PC-9 (cell line): ENCODE measurements at regions not wholly inside any gene's neighbourhood (a gene's known extent, or its start where the extent isn't known, plus 50 kb on each side); places are given as distances from the start of the nearest gene placed in this dataset.

ENCODE experiments used
- BruUV-seq: library from RNA; stranded (reverse); fragments of 400-500 nt; replicated peaks from 2 replicates; lab custom pipeline; 2021; lab: Mats Ljungman, UMichigan
- CTCF ChIA-PET: fragments of 300-600 bp; sonication (Branson Sonifier 250); formaldehyde crosslinking; loops from one replicate; lab custom pipeline; 2022; ENCODE audit warnings: antibody characterized with exemption; lab: Charles Lee
- POLR2A ChIA-PET: fragments of 300-600 bp; sonication (Branson Sonifier 250); formaldehyde crosslinking; loops from one replicate; lab custom pipeline; 2022; ENCODE audit warnings: antibody characterized with exemption; ENCODE audit not compliant: unreplicated experiment; lab: Charles Lee
- DNase-seq, 2 experiments: peaks; one replicate each; pipeline versions ENCODE4 v3.0.0 to v3.0.0-alpha.2; 2015 to 2022; ENCODE audit warnings: mixed read lengths in 1 of 2
- H2AFZ ChIP-seq: fragments of 200-600 bp; sonication (generic); 2 replicates; pipeline ENCODE4 v1.8.1; 2017; ENCODE audit warnings: antibody characterized with exemption
- H3F3A ChIP-seq: fragments of 200-600 bp; sonication (generic); 2 replicates; pipeline ENCODE4 v1.8.1; 2017; ENCODE audit warnings: antibody characterized with exemption, mild to moderate bottlenecking, low read depth; ENCODE audit not compliant: insufficient read depth
- H3K27ac ChIP-seq: fragments of 200-600 bp; sonication (generic); 2 replicates; pipeline ENCODE4 v1.6.1; 2016; ENCODE audit warnings: mixed run types
- H3K27me3 ChIP-seq: fragments of 200-600 bp; sonication (generic); 2 replicates; pipeline ENCODE4 v1.6.1; 2016; ENCODE audit warnings: low read depth, mixed run types; ENCODE audit not compliant: insufficient read depth
- H3K36me3 ChIP-seq: fragments of 200-600 bp; sonication (generic); 2 replicates; pipeline ENCODE4 v1.6.1; 2016; ENCODE audit warnings: low read depth, mixed run types
- H3K4me1 ChIP-seq: fragments of 200-600 bp; sonication (generic); replicated peaks from 2 replicates; pipeline ENCODE4 v1.6.1; 2016; ENCODE audit warnings: mixed run types; ENCODE audit not compliant: insufficient read depth
- H3K4me2 ChIP-seq: fragments of 200-600 bp; sonication (generic); 2 replicates; pipeline ENCODE4 v1.6.1; 2017; ENCODE audit warnings: mixed run types
- H3K4me3 ChIP-seq: fragments of 200-600 bp; sonication (generic); 2 replicates; pipeline ENCODE4 v1.6.1; 2016; ENCODE audit warnings: mixed run types
- H3K79me2 ChIP-seq: fragments of 200-600 bp; sonication (generic); 2 replicates; pipeline ENCODE4 v1.6.1; 2017; ENCODE audit warnings: low read depth, mixed run types
- H3K9me2 ChIP-seq: fragments of 200-600 bp; sonication (generic); 2 replicates; pipeline ENCODE4 v1.8.1; 2017; ENCODE audit warnings: mild to moderate bottlenecking; ENCODE audit not compliant: insufficient read depth
- H3K9me3 ChIP-seq: fragments of 200-600 bp; sonication (generic); 2 replicates; pipeline ENCODE4 v1.8.1; 2016; ENCODE audit warnings: low read depth; ENCODE audit not compliant: insufficient read depth
- H4K20me1 ChIP-seq: fragments of 200-600 bp; sonication (generic); 2 replicates; pipeline ENCODE4 v1.8.1; 2017; ENCODE audit not compliant: insufficient read depth
- CTCF ChIP-seq: fragments of 200-600 bp; sonication (generic); conservative IDR thresholded peaks from 2 replicates; pipeline ENCODE4 v1.6.1; 2017; ENCODE audit warnings: mixed run types, antibody characterized with exemption, mild to moderate bottlenecking, moderate library complexity
- EZH2 ChIP-seq: fragments of 200-600 bp; sonication (generic); IDR thresholded peaks from 2 replicates; pipeline ENCODE4 v1.8.0; 2017; ENCODE audit warnings: antibody characterized with exemption, low read depth
- intact Hi-C: fragments of 100-400 bp; cut with micrococcal nuclease; formaldehyde crosslinking; loops from one replicate; pipeline ENCODE4 v1.10.0; 2022; ENCODE audit not compliant: unreplicated experiment

- no peak overlapping the region for H3K27ac ChIP-seq
- intact Hi-C loops: loop anchor here (2.0 kb wide), 1 partner anchor 42 kb away; no protein-coding TSS in a partner anchor
- TF ChIP-seq CTCF (no peak), EZH2 (no peak)
- H3K4me1 ChIP-seq: no peaks in the 10 kb centered on the region
- H3K79me2 ChIP-seq: no peaks in the 10 kb centered on the region
- H3K9me3 ChIP-seq: no peaks in the 10 kb centered on the region
- H3K9me2 ChIP-seq: no peaks in the 10 kb centered on the region
- no TSS peak for BruUV-seq
- POLR2A ChIA-PET: no interaction called here
- CTCF ChIA-PET: no interaction called here
- H3K36me3 ChIP-seq: no peaks in the 10 kb centered on the region
- H3K4me3 ChIP-seq: no peak overlapping the region
- H2AFZ ChIP-seq: no peak overlapping the region
- H3K4me2 ChIP-seq: no peak overlapping the region
- no peak for DNase-seq
- no peaks in the 10 kb centered on the region for H4K20me1 ChIP-seq
- no peaks in the 10 kb centered on the region for H3F3A ChIP-seq
- H3K27me3 ChIP-seq: 0 out of 2 replicates have a peak, but pooled peaks cover 5% of the 10 kb centered on the region
Measured at GRCh38 chr14:66046591-66046990, 439.6 kb upstream of the CCDC196 start.

- no peaks in the 10 kb centered on the region for H3K4me1 ChIP-seq
- no peaks in the 10 kb centered on the region for H3K27me3 ChIP-seq
- H3K4me3 ChIP-seq: no peak overlapping the region
- intact Hi-C loops: no loop called here
- CTCF ChIA-PET: no interaction called here
- no peaks in the 10 kb centered on the region for H3K79me2 ChIP-seq
- BruUV-seq: no TSS peak
- no peaks in the 10 kb centered on the region for H3K9me2 ChIP-seq
- H3K27ac ChIP-seq: no peak overlapping the region
- H2AFZ ChIP-seq: no peak overlapping the region
- TF ChIP-seq CTCF: no peak
- TF ChIP-seq EZH2: no peak
- no peaks in the 10 kb centered on the region for H3F3A ChIP-seq
- POLR2A ChIA-PET: interaction anchor here (0.8 kb wide), 1 partner anchor 14 kb away, joined by 5 read pairs; no protein-coding TSS in a partner anchor
- no peak for DNase-seq
- no peak overlapping the region for H3K4me2 ChIP-seq
- H3K9me3 ChIP-seq: no peaks in the 10 kb centered on the region
- H4K20me1 ChIP-seq: no peaks in the 10 kb centered on the region
- H3K36me3 ChIP-seq: no peaks in the 10 kb centered on the region
Measured at GRCh38 chr14:66056268-66056907, 429.8 kb upstream of the CCDC196 start.

- H3K4me1 ChIP-seq: no peaks in the 10 kb centered on the region
- intact Hi-C loops: no loop called here
- ChIA-PET CTCF (no interaction called here), POLR2A (interaction anchor here (0.8 kb wide), 1 partner anchor 14 kb away, joined by 5 read pairs; no protein-coding TSS in a partner anchor)
- H3K27me3 ChIP-seq: no peaks in the 10 kb centered on the region
- H3K9me3 ChIP-seq: no peaks in the 10 kb centered on the region
- no peaks in the 10 kb centered on the region for H3F3A ChIP-seq
- H3K4me2 ChIP-seq: no peak overlapping the region
- H4K20me1 ChIP-seq: no peaks in the 10 kb centered on the region
- no peaks in the 10 kb centered on the region for H3K36me3 ChIP-seq
- no peak overlapping the region for H3K27ac ChIP-seq
- no peaks in the 10 kb centered on the region for H3K79me2 ChIP-seq
- no peak for DNase-seq
- no peak overlapping the region for H2AFZ ChIP-seq
- H3K4me3 ChIP-seq: no peak overlapping the region
- H3K9me2 ChIP-seq: no peaks in the 10 kb centered on the region
- BruUV-seq: no TSS peak
- no peak for TF ChIP-seq CTCF
- TF ChIP-seq EZH2: no peak
Measured at GRCh38 chr14:66056926-66057552, 429.1 kb upstream of the CCDC196 start.
